ENCODE measurements at regions not wholly inside any gene's neighbourhood (a gene's known extent, or its start where the extent isn't known, plus 50 kb on each side); places are given as distances from the start of the nearest gene placed in this dataset.

DNA sequence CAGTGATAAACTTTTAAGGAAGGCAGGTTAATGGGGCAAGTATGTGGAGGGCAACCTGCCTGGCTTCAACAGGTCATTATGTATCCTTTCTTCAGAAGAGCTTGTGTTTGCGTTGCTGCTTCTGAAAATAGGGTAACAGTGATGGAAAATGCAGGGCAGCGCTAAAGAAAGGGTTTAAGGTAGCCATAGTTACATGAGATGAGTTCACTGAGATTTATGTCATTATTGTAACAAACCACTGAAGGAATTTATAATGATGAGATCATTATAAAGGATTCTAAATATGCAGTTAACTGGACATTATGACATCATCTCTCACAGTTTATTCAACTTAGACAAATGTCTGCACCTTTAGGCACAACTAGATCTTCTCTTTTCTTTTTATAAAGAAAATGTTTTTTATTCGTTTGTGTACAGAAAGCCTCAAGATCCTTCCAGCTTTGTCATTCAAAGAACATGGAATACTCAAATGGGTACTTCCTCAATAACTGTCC is 291.6 kb upstream of the SMARCA2 start:
- TF ChIP-seq, protein P1, sequence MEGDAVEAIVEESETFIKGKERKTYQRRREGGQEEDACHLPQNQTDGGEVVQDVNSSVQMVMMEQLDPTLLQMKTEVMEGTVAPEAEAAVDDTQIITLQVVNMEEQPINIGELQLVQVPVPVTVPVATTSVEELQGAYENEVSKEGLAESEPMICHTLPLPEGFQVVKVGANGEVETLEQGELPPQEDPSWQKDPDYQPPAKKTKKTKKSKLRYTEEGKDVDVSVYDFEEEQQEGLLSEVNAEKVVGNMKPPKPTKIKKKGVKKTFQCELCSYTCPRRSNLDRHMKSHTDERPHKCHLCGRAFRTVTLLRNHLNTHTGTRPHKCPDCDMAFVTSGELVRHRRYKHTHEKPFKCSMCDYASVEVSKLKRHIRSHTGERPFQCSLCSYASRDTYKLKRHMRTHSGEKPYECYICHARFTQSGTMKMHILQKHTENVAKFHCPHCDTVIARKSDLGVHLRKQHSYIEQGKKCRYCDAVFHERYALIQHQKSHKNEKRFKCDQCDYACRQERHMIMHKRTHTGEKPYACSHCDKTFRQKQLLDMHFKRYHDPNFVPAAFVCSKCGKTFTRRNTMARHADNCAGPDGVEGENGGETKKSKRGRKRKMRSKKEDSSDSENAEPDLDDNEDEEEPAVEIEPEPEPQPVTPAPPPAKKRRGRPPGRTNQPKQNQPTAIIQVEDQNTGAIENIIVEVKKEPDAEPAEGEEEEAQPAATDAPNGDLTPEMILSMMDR (IDR thresholded peaks at IDR 0.05) = no peak
- TF ChIP-seq EP300 (IDR thresholded peaks at IDR 0.05) (no peak), POLR2A (IDR thresholded peaks at IDR 0.05) (no peak)

Measured in suprapubic skin (tissue), 3 donors.